SKM-1 (cell line): ENCODE measurements at regions not wholly inside any gene's neighbourhood (a gene's known extent, or its start where the extent isn't known, plus 50 kb on each side); places are given as distances from the start of the nearest gene placed in this dataset.
"Not testable (repeated sequence)": the region's sequence is repeated elsewhere in the genome, so short reads cannot be mapped to it uniquely, and the experiment has no call there.

Source experiments
- DNase-seq: peaks from one replicate; lab custom pipeline; 2025; ENCODE audit not compliant: unreplicated experiment; lab: John Stamatoyannopoulos, UW

- no peak for DNase-seq
Measured at GRCh38 chr1:83060651-83061390, 938.1 kb downstream of the TTLL7 start.

- DNase-seq: no peak
Measured at GRCh38 chr1:83060221-83060620, 938.7 kb downstream of the TTLL7 start.

- no peak for DNase-seq
Measured at GRCh38 chr1:83058327-83058726, 940.6 kb downstream of the TTLL7 start.

GRCh38 chr1:83055391-83056170, 943.4 kb downstream of the TTLL7 start:
- no peak for DNase-seq

- no peak for DNase-seq
Measured at GRCh38 chr1:83053446-83053845, 945.5 kb downstream of the TTLL7 start.

GRCh38 chr1:83052865-83053264, 946.1 kb downstream of the TTLL7 start:
- DNase-seq: no peak

- not testable (repeated sequence) for DNase-seq
Measured at GRCh38 chr1:83051053-83051452, 947.9 kb downstream of the TTLL7 start.

GRCh38 chr1:83043244-83043643, 955.7 kb downstream of the TTLL7 start:
- DNase-seq: no peak

- DNase-seq: not testable (repeated sequence)
Measured at GRCh38 chr1:83039091-83039490, 959.8 kb downstream of the TTLL7 start.

GRCh38 chr1:83034851-83035250, 964.1 kb downstream of the TTLL7 start:
- DNase-seq: no peak

- no peak for DNase-seq
Measured at GRCh38 chr1:83033682-83034081, 965.2 kb downstream of the TTLL7 start.

GRCh38 chr1:83029916-83030315, 969.0 kb downstream of the TTLL7 start:
- DNase-seq: no peak

- no peak for DNase-seq
Measured at GRCh38 chr1:83029050-83029449, 969.9 kb downstream of the TTLL7 start.

GRCh38 chr1:83028467-83028866, 970.5 kb downstream of the TTLL7 start:
- no peak for DNase-seq

- DNase-seq: no peak
Measured at GRCh38 chr1:83027511-83027910, 971.4 kb downstream of the TTLL7 start.

- DNase-seq: no peak
Measured at GRCh38 chr1:83026745-83027144, 972.2 kb downstream of the TTLL7 start.

- no peak for DNase-seq
Measured at GRCh38 chr1:83024251-83024767, 974.6 kb downstream of the TTLL7 start.

GRCh38 chr1:83023212-83023611, 975.7 kb downstream of the TTLL7 start:
- no peak for DNase-seq

- DNase-seq: no peak
Measured at GRCh38 chr1:83022206-83022605, 976.7 kb downstream of the TTLL7 start.

- DNase-seq: no peak
Measured at GRCh38 chr1:83017701-83018100, 981.2 kb downstream of the TTLL7 start.

GRCh38 chr1:83017276-83017675, 981.7 kb downstream of the TTLL7 start:
- DNase-seq: no peak

- DNase-seq: no peak
Measured at GRCh38 chr1:83016354-83016849, 982.5 kb downstream of the TTLL7 start.
